Osteocyte (in vitro differentiated cells): ENCODE measurements at regions not wholly inside any gene's neighbourhood (a gene's known extent, or its start where the extent isn't known, plus 50 kb on each side); places are given as distances from the start of the nearest gene placed in this dataset.

ENCODE experiments used
- DNase-seq: peaks from one replicate; pipeline ENCODE4 v3.0.0; 2021; ENCODE audit warnings: mixed read lengths; ENCODE audit not compliant: unreplicated experiment; ENCODE audit errors: extremely low spot score
- H3K27ac Mint-ChIP-seq: one replicate; pipeline ENCODE4 v1.8.0; 2021; ENCODE audit warnings: mild to moderate bottlenecking, mixed read lengths; ENCODE audit not compliant: unreplicated experiment
- H3K27me3 Mint-ChIP-seq: one replicate; pipeline ENCODE4 v1.8.0; 2021; ENCODE audit warnings: mixed read lengths; ENCODE audit not compliant: unreplicated experiment
- H3K36me3 Mint-ChIP-seq: one replicate; pipeline ENCODE4 v1.8.0; 2021; ENCODE audit warnings: mixed read lengths; ENCODE audit not compliant: unreplicated experiment
- H3K4me1 Mint-ChIP-seq: one replicate; pipeline ENCODE4 v1.8.0; 2021; ENCODE audit warnings: mixed read lengths; ENCODE audit not compliant: unreplicated experiment
- H3K4me3 Mint-ChIP-seq: one replicate; pipeline ENCODE4 v1.8.0; 2021; ENCODE audit warnings: mild to moderate bottlenecking, moderate library complexity, mixed read lengths; ENCODE audit not compliant: unreplicated experiment
- H3K9me3 Mint-ChIP-seq: one replicate; pipeline ENCODE4 v1.8.0; 2021; ENCODE audit warnings: mixed read lengths; ENCODE audit not compliant: unreplicated experiment
- TF ChIP-seq, protein P1 (sequence below): fragments of 200-600 bp; sonication (generic); IDR thresholded peaks from 2 replicates; pipeline ENCODE4 v1.5.0; 2021; ENCODE audit warnings: antibody characterized with exemption, mild to moderate bottlenecking, moderate library complexity

DNA sequence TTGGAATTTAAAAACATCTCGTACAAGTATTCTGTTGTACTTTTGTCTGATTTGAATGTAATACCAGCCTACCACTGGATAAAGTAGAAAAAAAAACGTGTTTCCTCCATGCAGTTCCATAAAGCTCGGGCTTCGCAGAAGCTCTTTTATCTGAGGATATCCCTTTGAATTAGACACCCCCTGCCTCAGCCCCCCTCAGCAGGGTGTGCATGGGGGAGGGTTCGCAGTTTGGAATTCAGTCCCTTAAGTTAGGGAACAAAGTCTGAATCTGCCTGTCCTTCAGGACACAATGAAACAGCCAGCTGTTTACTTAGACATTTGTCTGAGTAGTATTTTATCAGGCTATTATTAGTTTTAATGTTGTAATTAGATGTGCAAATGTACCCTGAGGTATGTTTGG lies 234.0 kb upstream of the CAND1 start:
- no peak for DNase-seq
- no peak overlapping the region for H3K4me3 Mint-ChIP-seq
- H3K27me3 Mint-ChIP-seq, result no peaks in the 10 kb centered on the region
- H3K36me3 Mint-ChIP-seq, result no peaks in the 10 kb centered on the region
- TF ChIP-seq, protein P1, sequence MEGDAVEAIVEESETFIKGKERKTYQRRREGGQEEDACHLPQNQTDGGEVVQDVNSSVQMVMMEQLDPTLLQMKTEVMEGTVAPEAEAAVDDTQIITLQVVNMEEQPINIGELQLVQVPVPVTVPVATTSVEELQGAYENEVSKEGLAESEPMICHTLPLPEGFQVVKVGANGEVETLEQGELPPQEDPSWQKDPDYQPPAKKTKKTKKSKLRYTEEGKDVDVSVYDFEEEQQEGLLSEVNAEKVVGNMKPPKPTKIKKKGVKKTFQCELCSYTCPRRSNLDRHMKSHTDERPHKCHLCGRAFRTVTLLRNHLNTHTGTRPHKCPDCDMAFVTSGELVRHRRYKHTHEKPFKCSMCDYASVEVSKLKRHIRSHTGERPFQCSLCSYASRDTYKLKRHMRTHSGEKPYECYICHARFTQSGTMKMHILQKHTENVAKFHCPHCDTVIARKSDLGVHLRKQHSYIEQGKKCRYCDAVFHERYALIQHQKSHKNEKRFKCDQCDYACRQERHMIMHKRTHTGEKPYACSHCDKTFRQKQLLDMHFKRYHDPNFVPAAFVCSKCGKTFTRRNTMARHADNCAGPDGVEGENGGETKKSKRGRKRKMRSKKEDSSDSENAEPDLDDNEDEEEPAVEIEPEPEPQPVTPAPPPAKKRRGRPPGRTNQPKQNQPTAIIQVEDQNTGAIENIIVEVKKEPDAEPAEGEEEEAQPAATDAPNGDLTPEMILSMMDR, result no peak
- H3K4me1 Mint-ChIP-seq, result peaks cover 4% of the 10 kb centered on the region
- peaks cover 4% of the 10 kb centered on the region for H3K9me3 Mint-ChIP-seq
- H3K27ac Mint-ChIP-seq, result no peak overlapping the region

DNA sequence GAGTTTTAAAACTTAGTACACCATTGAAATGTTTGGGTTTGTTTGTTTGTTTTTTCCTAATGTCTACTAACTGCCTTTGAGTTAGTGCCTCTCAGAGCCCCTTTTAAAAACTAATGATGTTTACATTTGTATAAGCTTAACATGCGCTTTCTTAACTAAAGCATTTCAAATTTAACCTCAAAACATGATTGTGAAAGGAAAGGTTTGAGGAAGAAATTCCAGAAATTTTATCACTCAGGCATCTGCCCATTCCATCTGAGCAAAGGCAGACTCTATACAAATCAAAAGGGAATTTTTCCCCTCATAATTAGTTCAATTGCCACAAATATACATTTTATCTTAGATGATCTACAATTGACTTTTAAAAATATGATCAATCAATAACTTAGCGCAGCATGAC lies 230.7 kb upstream of the CAND1 start:
- no peak overlapping the region for H3K4me3 Mint-ChIP-seq
- H3K27ac Mint-ChIP-seq, result no peak overlapping the region
- no peaks in the 10 kb centered on the region for H3K27me3 Mint-ChIP-seq
- H3K9me3 Mint-ChIP-seq, result peaks cover under 1% of the 10 kb centered on the region
- TF ChIP-seq, protein P1, result no peak
- peaks cover 6% of the 10 kb centered on the region for H3K4me1 Mint-ChIP-seq
- no peaks in the 10 kb centered on the region for H3K36me3 Mint-ChIP-seq
- DNase-seq, result no peak

DNA sequence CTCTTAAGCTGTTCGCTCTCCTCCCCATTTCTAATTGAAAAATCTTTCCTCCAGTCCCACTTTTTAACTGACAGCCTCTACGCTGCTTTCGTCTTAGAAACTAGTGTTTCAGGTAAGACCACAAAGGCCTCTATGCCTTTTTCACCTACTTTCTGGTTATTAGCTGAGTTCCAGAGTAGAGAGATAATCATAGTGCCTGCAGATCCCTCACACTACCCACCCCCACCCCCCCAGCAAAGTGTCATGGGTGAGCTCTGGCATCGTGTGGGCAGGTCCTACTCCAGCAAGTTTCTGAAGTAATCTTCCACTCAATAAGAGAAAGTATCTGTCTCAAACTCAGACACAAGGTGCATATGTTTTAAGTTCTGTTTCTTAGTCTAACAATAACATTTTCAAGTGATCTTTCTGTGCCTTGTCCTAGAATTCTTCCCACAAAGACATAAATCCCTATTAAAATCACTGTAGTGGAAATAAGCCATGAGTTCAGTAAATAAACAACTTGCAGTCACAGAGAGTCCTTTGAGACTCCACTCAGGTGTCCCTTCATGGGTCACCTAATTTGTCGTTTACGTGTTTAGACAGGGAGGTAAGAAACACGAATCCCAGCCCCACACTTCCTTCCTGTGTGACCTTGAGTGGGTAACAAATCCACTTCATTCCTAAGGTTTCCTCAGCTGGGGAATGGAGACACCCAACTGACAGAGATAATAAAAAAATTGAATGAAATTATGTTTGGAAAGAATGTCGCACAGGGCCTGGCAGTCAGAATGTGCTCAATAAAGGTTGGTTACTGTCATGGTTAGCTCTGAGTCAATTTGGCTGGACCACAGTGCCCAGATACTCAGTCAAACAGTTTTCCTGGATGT lies 228.9 kb upstream of the CAND1 start:
- no peaks in the 10 kb centered on the region for H3K27me3 Mint-ChIP-seq
- no peak overlapping the region for H3K4me3 Mint-ChIP-seq
- DNase-seq, result no peak
- no peak overlapping the region for H3K27ac Mint-ChIP-seq
- peaks cover 9% of the 10 kb centered on the region for H3K4me1 Mint-ChIP-seq
- H3K36me3 Mint-ChIP-seq, result no peaks in the 10 kb centered on the region
- no peaks in the 10 kb centered on the region for H3K9me3 Mint-ChIP-seq
- TF ChIP-seq, protein P1, result no peak

DNA sequence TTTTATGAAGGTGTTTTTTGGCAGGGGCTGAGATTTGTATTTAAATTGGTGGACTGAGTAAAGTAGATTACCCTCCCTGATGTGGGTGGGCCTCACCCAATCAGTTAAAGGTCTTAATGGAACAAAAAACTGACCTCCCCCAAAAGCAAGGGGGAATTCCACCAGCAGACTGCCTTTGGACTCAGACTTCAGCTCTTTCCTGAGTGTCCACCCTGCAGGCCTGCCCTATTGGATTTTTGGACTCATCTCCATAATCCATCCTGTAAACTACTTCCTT lies 228.4 kb upstream of the CAND1 start:
- H3K4me1 Mint-ChIP-seq, result peaks cover 9% of the 10 kb centered on the region
- TF ChIP-seq, protein P1, result no peak
- no peak overlapping the region for H3K4me3 Mint-ChIP-seq
- no peaks in the 10 kb centered on the region for H3K36me3 Mint-ChIP-seq
- no peak for DNase-seq
- no peaks in the 10 kb centered on the region for H3K9me3 Mint-ChIP-seq
- no peaks in the 10 kb centered on the region for H3K27me3 Mint-ChIP-seq
- H3K27ac Mint-ChIP-seq, result no peak overlapping the region

DNA sequence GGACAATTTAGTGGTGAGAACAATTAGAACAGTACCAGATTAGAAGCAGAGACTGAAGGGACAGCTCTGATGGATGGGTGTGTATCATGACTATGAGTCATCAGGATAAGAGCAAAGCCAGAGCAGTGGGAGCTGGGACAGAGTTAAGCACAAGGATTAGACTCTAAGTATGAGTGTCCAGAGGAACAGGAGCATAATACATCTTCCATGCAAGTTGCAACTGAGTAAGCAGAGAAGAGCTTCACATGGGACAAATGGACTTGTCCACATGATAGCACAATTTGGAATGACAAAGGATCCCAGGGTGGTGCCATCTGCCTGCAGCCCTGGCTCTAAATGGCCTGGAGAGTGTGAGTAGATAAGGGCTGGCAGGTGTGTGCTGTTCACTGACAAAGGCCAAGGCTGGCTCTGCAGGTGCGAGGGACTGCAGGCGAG lies 226.4 kb upstream of the CAND1 start:
- H3K9me3 Mint-ChIP-seq, result no peaks in the 10 kb centered on the region
- no peak for DNase-seq
- TF ChIP-seq, protein P1, result no peak
- no peaks in the 10 kb centered on the region for H3K36me3 Mint-ChIP-seq
- no peaks in the 10 kb centered on the region for H3K27me3 Mint-ChIP-seq
- no peak overlapping the region for H3K4me3 Mint-ChIP-seq
- H3K4me1 Mint-ChIP-seq, result peaks cover 9% of the 10 kb centered on the region
- no peak overlapping the region for H3K27ac Mint-ChIP-seq
